ENCODE measurements at regions not wholly inside any gene's neighbourhood (a gene's known extent, or its start where the extent isn't known, plus 50 kb on each side); places are given as distances from the start of the nearest gene placed in this dataset.

DNA sequence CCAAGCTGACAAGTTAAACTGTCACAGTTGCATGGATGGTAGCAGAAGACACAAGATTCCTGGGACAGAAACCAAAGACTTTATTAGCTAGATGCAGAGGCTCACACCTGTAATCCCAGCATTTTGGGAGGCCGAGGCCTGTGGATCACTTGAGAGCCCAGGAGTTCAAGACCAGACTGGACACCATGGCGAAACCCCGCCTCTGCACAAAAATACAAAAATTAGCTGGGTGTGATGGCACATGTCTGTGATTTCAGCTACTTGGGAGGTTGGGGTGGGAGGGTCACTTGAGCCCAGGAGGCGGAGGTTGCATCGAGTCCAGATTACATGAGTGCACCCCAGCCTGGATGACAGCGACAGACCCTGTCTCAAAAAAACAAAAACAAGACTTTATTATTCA is 346.6 kb downstream of the IRS2 start:
- no peaks in the 10 kb centered on the region for H3K4me1 Mint-ChIP-seq
- H3K9me3 Mint-ChIP-seq, result peaks cover 19% of the 10 kb centered on the region
- TF ChIP-seq CTCF (IDR thresholded peaks at IDR 0.05; ENCODE audit: unreplicated experiment in 3 of 3), result no peak
- no peak overlapping the region for H3K27ac Mint-ChIP-seq
- H3K4me3 Mint-ChIP-seq, result no peak overlapping the region
- no peaks in the 10 kb centered on the region for H3K36me3 Mint-ChIP-seq (ENCODE audit: low read depth)
- H3K27me3 Mint-ChIP-seq (ENCODE audit: low read depth), result no peaks in the 10 kb centered on the region

- H3K36me3 Mint-ChIP-seq (ENCODE audit: low read depth), result no peaks in the 10 kb centered on the region
- no peak for TF ChIP-seq CTCF (IDR thresholded peaks at IDR 0.05; ENCODE audit: unreplicated experiment in 3 of 3)
- H3K4me3 Mint-ChIP-seq, result no peak overlapping the region
- H3K27ac Mint-ChIP-seq, result no peak overlapping the region
- peaks cover 5% of the 10 kb centered on the region for H3K4me1 Mint-ChIP-seq
- H3K27me3 Mint-ChIP-seq (ENCODE audit: low read depth), result no peaks in the 10 kb centered on the region
- peaks cover 11% of the 10 kb centered on the region for H3K9me3 Mint-ChIP-seq
These were observed 349.5 kb downstream of the IRS2 start for GRCh38 chr13:109436841-109437240.

GRCh38 chr13:109436055-109436622 is 350.2 kb downstream of the IRS2 start:
- Mint-ChIP-seq H3K9me3 (peaks cover 13% of the 10 kb centered on the region), H3K4me1 (peaks cover 5% of the 10 kb centered on the region), H3K27me3 (ENCODE audit: low read depth) (no peaks in the 10 kb centered on the region), H3K4me3 (no peak overlapping the region), H3K27ac (no peak overlapping the region), H3K36me3 (ENCODE audit: low read depth) (no peaks in the 10 kb centered on the region)
- no peak for TF ChIP-seq CTCF (IDR thresholded peaks at IDR 0.05; ENCODE audit: unreplicated experiment in 3 of 3)

DNA sequence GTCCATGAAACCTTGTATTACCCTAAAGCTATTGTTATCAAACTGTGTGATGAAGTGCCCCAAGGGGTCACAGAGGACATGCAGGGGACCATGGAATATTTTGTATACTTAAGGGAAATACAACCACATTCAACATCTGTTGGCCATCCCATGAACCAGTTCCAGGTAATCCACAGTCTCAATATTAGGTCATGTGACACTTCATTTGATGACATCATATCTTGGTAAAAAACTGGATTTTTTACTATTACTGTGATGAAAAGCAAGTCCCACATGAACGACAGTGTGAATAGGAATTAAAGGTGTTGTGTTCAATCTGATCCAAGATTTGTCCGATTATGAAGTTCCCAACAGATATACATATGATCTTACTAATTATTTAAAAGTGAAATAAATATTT is 355.2 kb downstream of the IRS2 start:
- Mint-ChIP-seq H3K27me3 (ENCODE audit: low read depth) (peaks cover 4% of the 10 kb centered on the region), H3K4me1 (peaks cover 5% of the 10 kb centered on the region), H3K27ac (no peak overlapping the region), H3K9me3 (peaks cover 14% of the 10 kb centered on the region), H3K4me3 (no peak overlapping the region), H3K36me3 (ENCODE audit: low read depth) (no peaks in the 10 kb centered on the region)
- no peak for TF ChIP-seq CTCF (IDR thresholded peaks at IDR 0.05; ENCODE audit: unreplicated experiment in 3 of 3)

- H3K27me3 Mint-ChIP-seq (ENCODE audit: low read depth), result peaks cover 4% of the 10 kb centered on the region
- no peaks in the 10 kb centered on the region for H3K36me3 Mint-ChIP-seq (ENCODE audit: low read depth)
- H3K27ac Mint-ChIP-seq, result no peak overlapping the region
- peaks cover 6% of the 10 kb centered on the region for H3K9me3 Mint-ChIP-seq
- H3K4me3 Mint-ChIP-seq, result no peak overlapping the region
- H3K4me1 Mint-ChIP-seq, result no peaks in the 10 kb centered on the region
- TF ChIP-seq CTCF (IDR thresholded peaks at IDR 0.05; ENCODE audit: unreplicated experiment in 3 of 3), result no peak
These were observed 358.2 kb downstream of the IRS2 start for GRCh38 chr13:109428146-109428545.

DNA sequence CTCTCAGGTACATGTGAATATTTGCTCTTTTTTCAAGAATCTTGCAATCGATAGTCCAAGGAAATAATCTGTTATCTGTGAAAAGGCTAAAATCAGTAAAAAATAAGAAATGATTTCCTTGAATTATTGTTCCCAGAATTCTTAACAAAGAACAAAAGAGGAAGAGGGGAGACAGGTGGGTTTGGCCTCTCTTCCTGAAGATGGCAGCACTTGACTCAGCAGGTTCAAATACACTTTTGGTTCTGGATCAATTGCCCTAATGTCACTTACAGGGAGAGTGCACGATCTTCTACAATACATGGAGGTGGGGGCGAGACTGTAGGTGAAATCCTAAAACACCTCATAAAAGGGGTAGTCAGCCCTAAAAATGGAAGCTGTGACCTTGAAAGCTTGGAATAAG is 358.7 kb downstream of the IRS2 start:
- H3K27me3 Mint-ChIP-seq (ENCODE audit: low read depth), result peaks cover 4% of the 10 kb centered on the region
- no peaks in the 10 kb centered on the region for H3K36me3 Mint-ChIP-seq (ENCODE audit: low read depth)
- H3K4me1 Mint-ChIP-seq, result no peaks in the 10 kb centered on the region
- H3K9me3 Mint-ChIP-seq, result peaks cover 5% of the 10 kb centered on the region
- H3K4me3 Mint-ChIP-seq, result no peak overlapping the region
- H3K27ac Mint-ChIP-seq, result no peak overlapping the region
- no peak for TF ChIP-seq CTCF (IDR thresholded peaks at IDR 0.05; ENCODE audit: unreplicated experiment in 3 of 3)
